Suprapubic skin (tissue), 4 donors: ENCODE measurements at regions not wholly inside any gene's neighbourhood (a gene's known extent, or its start where the extent isn't known, plus 50 kb on each side); places are given as distances from the start of the nearest gene placed in this dataset.

Source experiments
- CTCF ChIP-seq, 2 donors: fragments of 200-600 bp in 1 of 2; fragments of 450-650 bp in 1 of 2; sonication (generic) in 1 of 2; IDR thresholded peaks; one replicate each; pipeline ENCODE4 v1.5.1; 2016 to 2019; ENCODE audit warnings: antibody characterized with exemption in 2 of 2, mild to moderate bottlenecking in 1 of 2, moderate library complexity in 1 of 2
- EP300 ChIP-seq: sonication (generic); formaldehyde crosslinking; IDR thresholded peaks from one replicate; pipeline ENCODE4 v1.6.1; 2017; ENCODE audit warnings: antibody characterized with exemption
- POLR2A ChIP-seq, 2 donors: fragments of 450-650 bp; IDR thresholded peaks; one replicate each; pipeline ENCODE4 v1.6.1; 2017; ENCODE audit warnings: antibody characterized with exemption in 2 of 2, mild to moderate bottlenecking in 2 of 2, moderate library complexity in 2 of 2
- POLR2AphosphoS5 ChIP-seq, 3 donors: sonication (generic); formaldehyde crosslinking; IDR thresholded peaks; one replicate each; pipeline ENCODE4 v1.6.1; 2017; ENCODE audit warnings: antibody characterized with exemption in 3 of 3

GRCh38 chr5:175357995-175358394 lies 86.0 kb downstream of the DRD1 start:
- TF ChIP-seq CTCF (IDR thresholded peaks at IDR 0.05): no peak
- TF ChIP-seq POLR2AphosphoS5 (IDR thresholded peaks at IDR 0.05): no peak
- TF ChIP-seq EP300: no peak
- TF ChIP-seq POLR2A (IDR thresholded peaks at IDR 0.05): no peak
